Coronary artery (tissue), 2 donors: ENCODE measurements at regions not wholly inside any gene's neighbourhood (a gene's known extent, or its start where the extent isn't known, plus 50 kb on each side); places are given as distances from the start of the nearest gene placed in this dataset.

ENCODE experiments used
- DNase-seq: peaks from one replicate; pipeline ENCODE4 v3.0.0-alpha.2; 2017; ENCODE audit warnings: low spot score
- H3K27ac ChIP-seq, 2 donors: fragments of 200-600 bp; sonication (generic); one replicate each; pipeline ENCODE4 v1.5.1; 2016 to 2019
- H3K4me3 ChIP-seq: fragments of 200-600 bp; sonication (generic); 2 replicates; pipeline ENCODE4 v1.5.1; 2016; ENCODE audit warnings: mild to moderate bottlenecking, moderate library complexity
- TF ChIP-seq, protein P1 (sequence below): fragments of 200-600 bp; sonication (generic); IDR thresholded peaks from one replicate; pipeline ENCODE4 v1.5.1; 2019; ENCODE audit warnings: antibody characterized with exemption

- no peak for DNase-seq
- no peak overlapping the region for H3K4me3 ChIP-seq
- H3K27ac ChIP-seq: no peak overlapping the region
- TF ChIP-seq, protein P1, sequence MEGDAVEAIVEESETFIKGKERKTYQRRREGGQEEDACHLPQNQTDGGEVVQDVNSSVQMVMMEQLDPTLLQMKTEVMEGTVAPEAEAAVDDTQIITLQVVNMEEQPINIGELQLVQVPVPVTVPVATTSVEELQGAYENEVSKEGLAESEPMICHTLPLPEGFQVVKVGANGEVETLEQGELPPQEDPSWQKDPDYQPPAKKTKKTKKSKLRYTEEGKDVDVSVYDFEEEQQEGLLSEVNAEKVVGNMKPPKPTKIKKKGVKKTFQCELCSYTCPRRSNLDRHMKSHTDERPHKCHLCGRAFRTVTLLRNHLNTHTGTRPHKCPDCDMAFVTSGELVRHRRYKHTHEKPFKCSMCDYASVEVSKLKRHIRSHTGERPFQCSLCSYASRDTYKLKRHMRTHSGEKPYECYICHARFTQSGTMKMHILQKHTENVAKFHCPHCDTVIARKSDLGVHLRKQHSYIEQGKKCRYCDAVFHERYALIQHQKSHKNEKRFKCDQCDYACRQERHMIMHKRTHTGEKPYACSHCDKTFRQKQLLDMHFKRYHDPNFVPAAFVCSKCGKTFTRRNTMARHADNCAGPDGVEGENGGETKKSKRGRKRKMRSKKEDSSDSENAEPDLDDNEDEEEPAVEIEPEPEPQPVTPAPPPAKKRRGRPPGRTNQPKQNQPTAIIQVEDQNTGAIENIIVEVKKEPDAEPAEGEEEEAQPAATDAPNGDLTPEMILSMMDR: no peak
Observed at GRCh38 chr6:156182356-156182755, 594.8 kb upstream of the ARID1B start.

- Histone ChIP-seq H3K4me3 (no peak overlapping the region), H3K27ac (no peak overlapping the region)
- no peak for DNase-seq
- TF ChIP-seq, protein P1: no peak
Observed at GRCh38 chr6:156181506-156181905, 595.7 kb upstream of the ARID1B start.

DNA sequence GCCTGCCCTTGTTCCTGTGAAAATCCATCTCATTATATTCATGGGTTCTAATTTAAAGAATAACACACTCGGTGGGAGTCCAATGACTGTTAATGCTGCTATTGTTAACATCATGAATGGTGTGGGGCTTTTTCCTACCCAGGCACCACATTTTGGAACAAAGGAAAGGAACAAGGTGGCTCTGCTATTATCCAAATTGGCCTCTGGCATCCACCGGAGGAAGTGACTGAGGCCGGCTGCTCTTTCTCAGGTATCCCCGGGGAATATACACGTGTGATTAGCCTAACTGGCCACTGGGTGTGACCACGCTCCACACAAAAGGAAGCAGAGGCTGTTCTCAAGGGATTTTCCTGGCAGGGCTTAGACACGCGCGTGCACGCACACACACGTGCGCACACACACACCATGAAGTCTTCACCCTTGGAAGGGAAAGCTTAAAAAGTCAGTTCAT, 601.2 kb upstream of the ARID1B start:
- no peak overlapping the region for H3K4me3 ChIP-seq
- TF ChIP-seq, protein P1: no peak
- H3K27ac ChIP-seq: no peak overlapping the region
- DNase-seq: no peak

DNA sequence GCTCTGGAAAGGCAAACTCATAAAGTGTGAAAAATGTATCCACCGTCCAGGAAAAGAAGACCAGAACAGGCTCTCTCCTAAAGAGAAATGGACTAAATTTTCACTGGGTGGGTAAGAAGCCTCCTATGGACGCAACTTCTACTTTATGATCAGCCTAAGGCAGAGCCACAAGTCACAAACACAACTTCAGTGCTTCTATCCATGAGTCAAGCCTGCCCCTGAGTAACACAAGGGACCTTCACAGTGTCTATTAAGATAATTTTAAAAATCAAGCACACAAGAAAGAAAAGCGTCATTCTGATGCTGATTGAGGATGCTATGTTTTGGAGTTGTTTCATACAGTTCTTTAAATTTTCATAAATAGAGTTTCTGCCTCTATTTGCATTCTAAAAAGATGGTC, 601.7 kb upstream of the ARID1B start:
- Histone ChIP-seq H3K4me3 (no peak overlapping the region), H3K27ac (no peak overlapping the region)
- no peak for DNase-seq
- TF ChIP-seq, protein P1: no peak

DNA sequence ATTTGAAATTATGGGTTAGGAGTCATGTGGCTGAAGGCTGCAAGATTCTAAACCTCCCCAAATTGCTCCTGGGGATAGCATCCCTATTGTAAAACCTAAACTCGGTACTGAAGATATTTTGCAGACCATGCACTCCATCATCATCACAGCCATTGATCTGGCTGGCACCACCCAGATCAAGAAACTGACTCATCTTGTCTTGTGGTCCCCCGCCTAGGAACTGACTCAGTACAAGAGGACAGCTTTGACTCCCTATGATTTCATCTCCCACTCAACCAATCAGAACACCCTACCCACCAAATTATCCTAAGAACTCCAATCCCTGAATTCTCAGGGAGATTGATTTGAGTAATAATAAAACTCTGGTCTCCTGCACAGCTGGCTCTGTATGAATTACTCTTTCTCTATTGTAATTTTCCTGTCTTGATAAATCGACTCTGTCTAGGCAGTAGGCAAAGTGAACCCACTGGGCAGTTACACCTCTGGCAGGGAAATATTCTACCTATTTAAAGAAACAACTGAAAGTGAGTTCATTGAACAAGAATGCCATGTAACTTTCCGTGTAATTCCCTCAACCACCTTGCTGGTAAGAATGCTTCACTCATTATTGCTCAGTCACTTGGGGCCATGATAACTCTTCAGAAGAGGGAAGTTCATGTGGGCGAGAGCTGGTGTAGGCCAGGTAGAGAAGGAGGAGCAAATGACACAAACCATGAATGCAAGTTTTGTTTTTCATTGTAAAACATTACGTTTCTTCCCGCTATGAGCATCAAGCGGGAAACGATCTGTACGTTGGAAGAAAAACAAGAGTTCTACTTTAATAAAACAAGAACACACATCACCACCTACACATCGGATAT, 602.9 kb upstream of the ARID1B start:
- Histone ChIP-seq H3K4me3 (no peak overlapping the region), H3K27ac (no peak overlapping the region)
- TF ChIP-seq, protein P1: no peak
- no peak for DNase-seq

- Histone ChIP-seq H3K27ac (no peak overlapping the region), H3K4me3 (no peak overlapping the region)
- no peak for DNase-seq
- TF ChIP-seq, protein P1: no peak
Observed at GRCh38 chr6:156169371-156169770, 607.8 kb upstream of the ARID1B start.

DNA sequence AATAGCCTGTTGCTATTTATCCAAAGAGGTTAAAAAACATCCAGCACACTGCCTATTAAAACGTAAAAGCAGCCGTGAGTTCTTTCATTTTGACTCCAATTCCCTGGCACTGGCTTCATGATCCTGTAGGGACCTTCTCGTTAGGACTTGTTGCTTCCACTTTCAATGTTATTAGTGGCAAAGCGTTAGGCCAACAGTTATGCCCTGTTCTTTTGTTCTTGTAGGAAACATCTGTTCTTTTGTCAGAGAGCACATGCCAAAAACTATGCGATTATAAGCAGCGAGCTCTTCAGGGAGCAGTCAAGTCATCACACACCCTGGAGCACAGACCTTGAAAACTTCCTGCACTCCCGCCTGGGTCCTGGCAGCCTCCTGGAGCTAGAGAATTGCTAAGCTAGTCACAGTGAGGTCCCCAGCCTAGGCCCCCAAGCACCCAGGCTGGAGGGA, 609.5 kb upstream of the ARID1B start:
- H3K4me3 ChIP-seq: peak overlapping the region; percentile 66
- TF ChIP-seq, protein P1: no peak
- DNase-seq: no peak
- H3K27ac ChIP-seq: peak overlapping the region; percentile 8 to 73
